NCI-H226 (cell line): ENCODE measurements at regions not wholly inside any gene's neighbourhood (a gene's known extent, or its start where the extent isn't known, plus 50 kb on each side); places are given as distances from the start of the nearest gene placed in this dataset.
A peak's percentile ranks its signal among the peaks of the same experiment; 100 is the strongest.

Experiments
- DNase-seq: peaks from one replicate; pipeline ENCODE4 v3.0.0-alpha.2; 2015

GRCh38 chr6:22401932-22402331, 105.1 kb upstream of the PRL start:
- no peak for DNase-seq

- no peak for DNase-seq
These were observed 112.7 kb upstream of the PRL start for GRCh38 chr6:22409486-22409885.

DNA sequence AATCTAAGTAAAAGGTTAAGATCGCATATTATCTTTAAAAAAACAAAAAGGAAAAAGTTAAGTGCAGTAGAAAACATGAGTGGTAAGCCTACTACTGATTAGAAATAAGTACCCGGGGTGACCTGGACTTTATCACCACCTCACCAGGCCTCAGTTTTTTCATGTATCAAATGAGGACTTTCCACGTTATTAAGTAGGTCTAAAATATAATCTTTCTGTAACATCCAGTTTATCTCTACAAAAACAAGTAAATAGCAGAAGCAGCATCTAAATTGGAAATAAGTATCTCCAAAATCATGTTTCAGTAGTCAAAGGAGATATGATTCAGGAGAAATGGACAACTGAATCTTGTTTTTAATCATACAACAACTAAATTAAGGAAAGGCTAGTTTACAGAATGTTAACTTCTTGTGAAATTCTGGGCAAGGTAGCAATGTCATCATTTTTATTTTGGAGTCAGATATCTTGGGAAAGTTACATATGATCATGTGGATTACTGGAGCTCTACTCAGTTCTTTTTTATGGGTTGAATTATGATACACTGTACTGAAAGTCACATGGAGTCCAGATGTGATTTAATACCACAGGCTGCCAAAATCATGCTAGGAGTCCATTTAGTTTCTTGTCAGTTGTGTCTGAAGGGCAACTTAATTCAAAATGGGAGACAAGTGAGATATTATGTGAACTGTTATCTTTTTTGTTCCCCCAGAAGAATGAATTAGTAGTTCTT, 114.7 kb upstream of the PRL start:
- DNase-seq, result no peak

GRCh38 chr6:22412994-22413393, 116.2 kb upstream of the PRL start:
- no peak for DNase-seq

DNA sequence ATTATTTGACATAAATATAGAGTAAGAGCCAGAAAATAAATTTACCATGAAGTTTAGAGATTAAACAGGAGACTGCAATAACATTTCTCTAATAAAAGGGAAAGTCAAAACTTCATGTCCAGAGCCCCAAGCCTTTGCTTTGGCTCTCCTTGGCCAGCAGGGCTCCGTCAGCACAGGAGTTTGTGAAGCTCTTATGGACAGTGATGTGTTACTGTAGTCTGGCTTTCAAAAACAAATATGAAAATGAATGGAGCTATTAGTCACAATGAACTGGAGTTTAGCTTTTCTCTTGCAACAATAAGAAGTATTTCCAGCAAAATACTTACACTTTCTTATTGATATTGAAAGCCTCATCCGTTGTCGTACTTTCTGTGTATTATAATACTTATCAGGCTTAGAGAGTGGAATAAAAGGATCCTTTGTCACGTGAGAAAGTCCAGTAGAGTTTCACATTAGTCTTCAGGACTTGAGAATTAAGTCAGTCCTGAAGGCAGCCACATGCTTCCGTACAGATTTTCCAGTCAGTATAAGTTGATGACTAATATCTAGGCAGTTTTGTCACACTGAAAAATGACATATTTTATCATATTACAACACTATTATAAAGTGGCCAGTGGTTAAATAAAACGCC, 117.0 kb upstream of the PRL start:
- DNase-seq, result no peak

DNA sequence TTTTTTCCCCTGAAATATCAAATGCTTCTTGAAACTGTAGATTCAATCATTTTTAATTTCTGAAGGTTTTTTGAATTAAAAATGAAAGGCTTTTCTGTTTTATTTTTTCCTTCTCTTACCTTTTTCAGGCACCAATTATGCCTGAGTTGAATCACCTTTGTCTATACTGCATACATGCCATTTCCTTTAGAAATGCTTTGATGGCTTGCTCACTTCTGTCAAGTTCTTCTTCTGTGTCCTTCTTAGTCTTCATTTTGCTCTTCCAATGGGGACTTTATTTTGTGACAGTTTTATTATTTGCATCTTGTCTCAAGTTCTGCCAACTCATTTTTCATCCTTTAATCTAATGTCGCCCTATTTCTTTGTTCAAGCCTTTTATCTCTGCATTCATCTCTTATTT, 121.9 kb upstream of the PRL start:
- no peak for DNase-seq

GRCh38 chr6:22421198-22421597, 124.4 kb upstream of the PRL start:
- DNase-seq, result peak; percentile 36

DNA sequence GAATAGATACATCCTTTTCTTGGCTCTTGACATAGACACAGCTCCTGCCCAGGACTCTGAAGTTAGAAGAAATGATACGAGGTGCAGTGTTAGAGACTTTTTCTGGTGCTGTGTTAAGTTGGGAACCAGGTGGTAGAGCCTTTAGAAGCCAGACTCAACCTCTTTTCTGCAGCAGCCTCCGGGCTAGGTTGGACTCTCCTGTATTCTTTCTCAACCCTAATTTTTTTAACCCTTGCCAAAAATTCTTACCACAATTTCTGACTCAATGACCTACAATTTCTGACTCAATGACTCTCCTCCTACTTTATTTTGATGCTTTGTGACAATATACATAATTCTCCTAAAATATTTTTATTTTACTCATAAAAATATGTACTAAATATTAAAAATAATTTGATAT, 127.4 kb upstream of the PRL start:
- no peak for DNase-seq

DNA sequence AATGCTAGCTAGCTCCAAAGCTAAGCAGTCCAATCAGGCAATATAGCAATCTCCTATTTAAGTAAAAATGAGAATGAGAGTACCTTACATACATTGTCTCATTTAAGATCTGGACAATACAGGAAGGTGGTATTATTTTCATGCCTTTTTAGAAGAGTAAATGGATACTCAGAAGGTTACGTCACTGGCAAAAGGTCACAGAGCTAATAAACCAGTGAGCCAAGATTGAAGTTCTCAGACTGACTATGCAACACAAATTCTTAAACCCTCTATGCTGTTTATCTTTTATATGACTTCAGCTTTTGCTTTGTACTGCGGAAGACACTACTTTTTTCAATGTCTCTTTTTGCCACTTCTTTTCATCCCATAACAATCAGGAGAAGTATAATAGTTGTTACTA, 135.2 kb upstream of the PRL start:
- DNase-seq, result no peak

DNA sequence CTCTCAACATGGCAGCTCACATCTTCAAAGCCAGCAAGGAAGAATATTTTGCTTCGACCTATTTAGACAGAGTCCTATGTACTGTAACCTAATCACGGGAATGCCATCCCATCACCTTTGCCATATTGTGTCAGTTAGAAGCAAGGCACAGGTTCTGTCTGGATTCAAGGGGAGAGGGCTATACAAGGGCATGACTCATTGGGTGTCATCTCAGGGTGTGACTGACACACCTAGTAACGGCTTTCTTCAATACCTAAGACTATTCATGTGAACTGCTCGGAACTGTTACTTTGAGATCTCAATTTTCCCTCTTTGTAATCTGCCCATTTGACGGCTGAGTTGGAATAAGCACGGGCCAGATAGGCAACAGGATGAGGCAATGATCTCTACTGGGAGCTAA, 135.6 kb upstream of the HDGFL1 start:
- no peak for DNase-seq

GRCh38 chr6:22435151-22435550, 134.2 kb upstream of the HDGFL1 start:
- no peak for DNase-seq

DNA sequence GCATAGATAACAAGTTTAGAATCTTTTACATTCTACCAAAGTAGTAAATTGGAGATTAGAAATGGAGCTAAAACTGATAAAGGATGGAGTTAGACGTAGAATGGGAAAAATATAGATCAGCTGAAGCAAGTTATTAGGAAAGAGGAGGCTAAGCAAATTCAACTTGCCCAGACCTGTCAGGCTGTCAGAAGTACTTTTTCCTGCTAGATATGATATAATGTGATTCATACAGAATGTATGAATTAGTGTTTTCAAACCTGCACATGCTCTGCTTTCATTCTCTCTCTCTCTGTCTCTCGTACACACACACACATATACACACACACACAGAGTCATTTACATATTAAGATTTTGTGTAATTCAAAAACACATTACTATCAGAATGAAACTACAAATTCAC, 133.2 kb upstream of the HDGFL1 start:
- no peak for DNase-seq

- DNase-seq, result no peak
These were observed 131.7 kb upstream of the HDGFL1 start for GRCh38 chr6:22437665-22438064.

- DNase-seq, result no peak
These were observed 126.5 kb upstream of the HDGFL1 start for GRCh38 chr6:22442826-22443225.

DNA sequence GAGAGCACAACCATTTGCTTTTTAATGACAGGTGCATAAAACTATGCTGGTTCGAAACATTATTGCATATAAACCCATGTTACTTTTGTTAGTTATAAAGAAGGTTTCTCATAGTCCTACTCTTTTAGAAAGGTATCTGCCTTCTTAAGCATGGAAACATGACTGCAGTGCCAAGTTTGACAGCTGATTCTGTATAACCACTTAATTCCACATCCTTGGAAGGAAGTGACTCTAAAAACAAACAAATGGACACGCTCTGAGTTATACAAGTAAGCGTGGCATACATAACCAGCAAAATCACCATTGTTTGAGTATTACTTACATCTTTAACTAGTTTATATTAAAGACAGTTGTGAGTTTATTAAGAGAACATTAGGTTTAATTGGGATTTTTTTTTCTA, 125.0 kb upstream of the HDGFL1 start:
- DNase-seq, result no peak

DNA sequence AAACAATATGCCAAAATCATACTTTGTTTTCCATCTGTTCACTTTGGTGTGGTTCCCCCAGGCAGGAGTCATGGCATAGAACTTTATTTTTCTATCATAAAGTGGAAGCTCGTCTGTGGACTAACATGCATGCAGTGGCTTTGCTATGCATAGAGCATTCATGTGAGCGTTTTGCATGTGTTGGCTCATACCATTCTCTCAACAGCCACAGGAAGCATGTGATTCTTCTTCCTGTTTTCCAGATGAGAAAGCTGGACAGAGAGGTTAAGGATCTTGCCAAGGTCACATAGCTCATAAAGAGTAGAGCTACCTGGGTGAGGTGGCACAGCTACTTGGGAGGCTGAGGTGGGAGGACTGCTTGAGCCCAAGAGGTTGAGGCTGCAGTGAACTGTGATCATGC, 123.4 kb upstream of the HDGFL1 start:
- DNase-seq, result no peak

GRCh38 chr6:22447249-22448196, 121.8 kb upstream of the HDGFL1 start:
- DNase-seq, result no peak

- no peak for DNase-seq
These were observed 121.1 kb upstream of the HDGFL1 start for GRCh38 chr6:22448291-22448711.

- DNase-seq, result no peak
These were observed 117.4 kb upstream of the HDGFL1 start for GRCh38 chr6:22451962-22452361.

GRCh38 chr6:22455378-22455777, 114.0 kb upstream of the HDGFL1 start:
- DNase-seq, result no peak

DNA sequence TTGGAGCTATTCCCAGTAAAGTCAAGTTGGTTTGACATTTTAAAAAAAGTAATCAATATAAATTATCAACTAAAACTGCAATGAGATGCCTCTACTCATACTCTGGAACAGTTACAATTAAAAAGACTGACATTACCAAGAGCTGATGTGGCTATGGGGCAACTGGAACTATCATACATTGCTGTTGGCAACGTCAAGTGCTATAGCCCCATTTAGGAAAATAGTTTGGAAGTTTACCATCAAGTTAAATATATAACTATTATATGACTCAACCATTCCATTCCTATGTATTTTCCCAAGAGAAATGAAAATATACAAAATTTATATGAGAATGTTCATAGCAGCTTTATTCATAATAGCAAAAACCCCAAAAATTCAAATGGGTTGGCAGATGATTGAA, 111.4 kb upstream of the HDGFL1 start:
- no peak for DNase-seq

DNA sequence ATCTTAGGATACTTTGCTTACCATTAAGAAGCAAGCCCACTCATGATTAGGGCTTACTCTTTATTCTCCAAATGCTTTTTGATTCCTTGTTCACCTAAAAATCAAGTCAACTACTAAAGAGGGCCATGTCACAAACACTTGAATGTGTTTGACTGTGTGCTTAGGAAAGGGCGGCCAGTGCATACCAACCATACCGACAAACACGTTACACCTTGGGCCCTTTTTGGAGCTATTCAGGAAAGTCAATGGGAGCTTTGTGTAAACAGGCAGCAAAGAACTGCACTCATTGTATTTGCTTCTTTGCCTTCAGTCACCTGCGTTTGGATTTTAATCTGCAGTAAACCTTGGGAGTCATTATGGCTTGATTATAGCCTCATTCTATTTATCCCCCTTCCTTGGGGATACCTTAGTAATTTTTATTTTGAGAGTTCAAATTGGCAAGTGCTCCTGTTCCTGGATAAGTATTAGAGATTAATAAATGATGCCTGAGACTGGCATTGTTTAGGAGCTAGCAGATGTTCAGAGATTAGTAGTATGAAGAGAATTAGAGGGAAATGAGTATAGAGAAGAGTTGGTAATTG, 102.6 kb upstream of the HDGFL1 start:
- no peak for DNase-seq

DNA sequence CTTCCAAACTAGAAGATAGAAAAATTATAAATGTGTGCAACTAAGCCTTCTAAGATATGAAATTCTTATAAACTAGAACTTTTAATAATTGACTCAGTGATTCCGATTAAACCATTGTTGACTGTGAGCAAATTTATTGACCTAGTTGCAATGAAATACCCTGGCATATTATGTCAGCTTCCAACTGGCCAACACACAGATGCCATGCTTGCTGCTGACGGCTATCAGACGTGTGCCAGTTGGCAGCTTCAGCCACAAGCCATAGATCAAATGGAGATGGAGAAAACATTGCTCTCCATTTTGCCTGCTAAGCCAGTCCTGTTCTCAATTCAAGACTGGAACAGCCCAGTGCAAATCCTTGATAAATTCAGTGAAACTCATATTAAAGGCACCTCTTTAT, 101.7 kb upstream of the HDGFL1 start:
- no peak for DNase-seq
